ENCODE measurements at regions not wholly inside any gene's neighbourhood (a gene's known extent, or its start where the extent isn't known, plus 50 kb on each side); places are given as distances from the start of the nearest gene placed in this dataset.

GRCh38 chr4:53921856-53922255 lies 142.5 kb downstream of the CHIC2 start:
- intact Hi-C loops (cut with micrococcal nuclease) = no loop called here

- intact Hi-C loops (cut with micrococcal nuclease) = no loop called here
These were observed 143.5 kb downstream of the CHIC2 start for GRCh38 chr4:53920883-53921282.

- intact Hi-C loops (cut with micrococcal nuclease) = no loop called here
These were observed 144.3 kb downstream of the CHIC2 start for GRCh38 chr4:53920116-53920515.

- intact Hi-C loops (cut with micrococcal nuclease) = no loop called here
These were observed 144.9 kb downstream of the CHIC2 start for GRCh38 chr4:53919535-53919934.

- intact Hi-C loops (cut with micrococcal nuclease) = no loop called here
These were observed 146.7 kb downstream of the CHIC2 start for GRCh38 chr4:53917729-53918128.

GRCh38 chr4:53916431-53916889 lies 147.9 kb downstream of the CHIC2 start:
- intact Hi-C loops (cut with micrococcal nuclease) = no loop called here

- intact Hi-C loops (cut with micrococcal nuclease) = no loop called here
These were observed 149.9 kb downstream of the CHIC2 start for GRCh38 chr4:53914313-53915016.

- intact Hi-C loops (cut with micrococcal nuclease) = no loop called here
These were observed 150.6 kb downstream of the CHIC2 start for GRCh38 chr4:53913771-53914170.

GRCh38 chr4:53912766-53913497 lies 151.5 kb downstream of the CHIC2 start:
- intact Hi-C loops (cut with micrococcal nuclease) = no loop called here

GRCh38 chr4:53908661-53909078 lies 155.7 kb downstream of the CHIC2 start:
- intact Hi-C loops (cut with micrococcal nuclease) = loop anchor here (1.0 to 5.0 kb wide), 4 partner anchors 184 to 711 kb away; no protein-coding TSS in a partner anchor

- intact Hi-C loops (cut with micrococcal nuclease) = loop anchor here (1.0 to 5.0 kb wide), 4 partner anchors 185 to 710 kb away; no protein-coding TSS in a partner anchor
These were observed 156.6 kb downstream of the CHIC2 start for GRCh38 chr4:53907772-53908171.

GRCh38 chr4:53906606-53907190 lies 157.7 kb downstream of the CHIC2 start:
- intact Hi-C loops (cut with micrococcal nuclease) = loop anchor here (1.0 to 5.0 kb wide), 3 partner anchors 186 to 709 kb away; no protein-coding TSS in a partner anchor

GRCh38 chr4:53905941-53906377 lies 158.4 kb downstream of the CHIC2 start:
- intact Hi-C loops (cut with micrococcal nuclease) = loop anchor here (1.0 to 5.0 kb wide), 3 partner anchors 186 to 709 kb away; no protein-coding TSS in a partner anchor

- intact Hi-C loops (cut with micrococcal nuclease) = loop anchor here (5.0 kb wide), 2 partner anchors 187 to 708 kb away; no protein-coding TSS in a partner anchor
These were observed 159.0 kb downstream of the CHIC2 start for GRCh38 chr4:53905276-53905940.

- intact Hi-C loops (cut with micrococcal nuclease) = no loop called here
These were observed 161.6 kb downstream of the CHIC2 start for GRCh38 chr4:53902786-53903185.

GRCh38 chr4:53900271-53900649 lies 164.1 kb downstream of the CHIC2 start:
- intact Hi-C loops (cut with micrococcal nuclease) = no loop called here

- intact Hi-C loops (cut with micrococcal nuclease) = no loop called here
These were observed 164.7 kb downstream of the CHIC2 start for GRCh38 chr4:53899586-53900270.

GRCh38 chr4:53895137-53895536 lies 169.3 kb downstream of the CHIC2 start:
- intact Hi-C loops (cut with micrococcal nuclease) = no loop called here

GRCh38 chr4:53890461-53890860 lies 173.9 kb downstream of the CHIC2 start:
- intact Hi-C loops (cut with micrococcal nuclease) = no loop called here

GRCh38 chr4:53889326-53890055 lies 174.9 kb downstream of the CHIC2 start:
- intact Hi-C loops (cut with micrococcal nuclease) = no loop called here

Measured in T-helper 2 cell treated with Interferon-gamma antibody and Interleukin-4, amounts not matched to agents 100 ng/mL and 5 ng/mL, for 36 hours (primary cell).